Neural cell (in vitro differentiated cells): ENCODE measurements at regions not wholly inside any gene's neighbourhood (a gene's known extent, or its start where the extent isn't known, plus 50 kb on each side); places are given as distances from the start of the nearest gene placed in this dataset.

Experiments
- CTCF ChIP-seq: fragments of 450-650 bp; IDR thresholded peaks from 2 replicates; pipeline ENCODE4 v1.5.1; 2014; ENCODE audit warnings: antibody characterized with exemption, mild to moderate bottlenecking, moderate library complexity; ENCODE audit not compliant: poor library complexity, severe bottlenecking
- MXI1 ChIP-seq: fragments of 450-650 bp; conservative IDR thresholded peaks from 2 replicates; pipeline ENCODE4 v1.6.1; 2014; ENCODE audit warnings: antibody characterized with exemption, mild to moderate bottlenecking; ENCODE audit not compliant: poor library complexity, severe bottlenecking
- POLR2AphosphoS5 ChIP-seq: IDR thresholded peaks from 2 replicates; pipeline ENCODE4 v1.6.1; 2012

GRCh38 chr9:115980976-115981375 is 172.6 kb upstream of the PAPPA start:
- TF ChIP-seq POLR2AphosphoS5 (no peak), MXI1 (no peak), CTCF (no peak)
